ENCODE measurements at regions not wholly inside any gene's neighbourhood (a gene's known extent, or its start where the extent isn't known, plus 50 kb on each side); places are given as distances from the start of the nearest gene placed in this dataset.

- ChIA-PET CTCF (no interaction called here), POLR2A (no interaction called here)
- no peaks in the 10 kb centered on the region for H3K9me3 ChIP-seq (replicated peaks; ENCODE audit: control insufficient read depth, insufficient read depth, low read length)
- no peak for TF ChIP-seq MYC (IDR thresholded peaks at IDR 0.05; ENCODE audit: low read depth, low read length)
- peak; percentile 18 for TF ChIP-seq FOS (IDR thresholded peaks at IDR 0.05; ENCODE audit: borderline replicate concordance, insufficient read depth, low read length)
- no peak for TF ChIP-seq GATA2 (IDR thresholded peaks at IDR 0.05; ENCODE audit: insufficient read depth, insufficient read length, low read depth, low read length)
- no peak for TF ChIP-seq POLR2AphosphoS5 (IDR thresholded peaks at IDR 0.05; ENCODE audit: insufficient read depth, low read depth, low read length)
- no peak for TF ChIP-seq MAX (IDR thresholded peaks at IDR 0.05; ENCODE audit: insufficient read depth, insufficient read length)
- no peak for TF ChIP-seq JUN (IDR thresholded peaks at IDR 0.05; ENCODE audit: borderline replicate concordance, insufficient read depth, insufficient read length, low read depth)
- no peak for TF ChIP-seq POLR2A (IDR thresholded peaks at IDR 0.05; ENCODE audit: low read depth, low read length)
- H3K36me3 ChIP-seq (ENCODE audit: control insufficient read depth in 2 of 2, extremely low read depth in 1 of 2, insufficient read depth in 2 of 2, low read length in 2 of 2): no peaks in the 10 kb centered on the region
- H3K27me3 ChIP-seq (ENCODE audit: control insufficient read depth in 2 of 2, insufficient read depth in 2 of 2, low read length in 2 of 2): no peaks in the 10 kb centered on the region
- H2AFZ ChIP-seq (ENCODE audit: low read depth, low read length): no peak overlapping the region
- DNase-seq (ENCODE audit: low read depth, low spot score): peak; percentile 29
- H3K9me1 ChIP-seq (replicated peaks; ENCODE audit: control insufficient read depth, extremely low read depth, insufficient read depth, low read length): no peaks in the 10 kb centered on the region
- no TSS peak for BruUV-seq (replicated peaks)
- peak; percentile 42 for FAIRE-seq
- H3K9ac ChIP-seq (replicated peaks; ENCODE audit: extremely low read depth, insufficient read depth, low read length): no peak overlapping the region
- no peaks in the 10 kb centered on the region for H4K20me1 ChIP-seq (replicated peaks; ENCODE audit: control insufficient read depth, extremely low read depth, insufficient read depth, low read length)
- H3K4me2 ChIP-seq (ENCODE audit: insufficient read depth, low read length): no peak overlapping the region
- no peaks in the 10 kb centered on the region for H3K4me1 ChIP-seq (ENCODE audit: control insufficient read depth, extremely low read depth, insufficient read depth, low read length)
- dilution Hi-C loops (cut with MboI; ENCODE audit: extremely low pct_ligation_motif_present, low sequenced_read_pairs): no loop called here
- no peaks in the 10 kb centered on the region for H3K79me2 ChIP-seq (ENCODE audit: control insufficient read depth, insufficient read depth, low read length)
- H3K4me3 ChIP-seq (replicated peaks in 1 of 3; ENCODE audit: insufficient read depth in 1 of 3, low read depth in 1 of 3, low read length in 3 of 3): no peak overlapping the region
- intact Hi-C loops (cut with micrococcal nuclease): no loop called here
- H3K27ac ChIP-seq (ENCODE audit: insufficient read depth, low read depth, low read length): no peak overlapping the region
Observed at GRCh38 chr20:40309731-40310130, 379.3 kb downstream of the MAFB start.

- Histone ChIP-seq H3K9me3 (replicated peaks; ENCODE audit: control insufficient read depth, insufficient read depth, low read length) (no peaks in the 10 kb centered on the region), H4K20me1 (replicated peaks; ENCODE audit: control insufficient read depth, extremely low read depth, insufficient read depth, low read length) (no peaks in the 10 kb centered on the region), H3K4me1 (ENCODE audit: control insufficient read depth, extremely low read depth, insufficient read depth, low read length) (no peaks in the 10 kb centered on the region), H3K27me3 (ENCODE audit: control insufficient read depth in 2 of 2, insufficient read depth in 2 of 2, low read length in 2 of 2) (no peaks in the 10 kb centered on the region), H3K4me2 (ENCODE audit: insufficient read depth, low read length) (no peak overlapping the region), H2AFZ (ENCODE audit: low read depth, low read length) (no peak overlapping the region), H3K9ac (replicated peaks; ENCODE audit: extremely low read depth, insufficient read depth, low read length) (no peak overlapping the region), H3K36me3 (ENCODE audit: control insufficient read depth in 2 of 2, extremely low read depth in 1 of 2, insufficient read depth in 2 of 2, low read length in 2 of 2) (no peaks in the 10 kb centered on the region), H3K27ac (ENCODE audit: insufficient read depth, low read depth, low read length) (no peak overlapping the region), H3K4me3 (replicated peaks in 1 of 3; ENCODE audit: insufficient read depth in 1 of 3, low read depth in 1 of 3, low read length in 3 of 3) (no peak overlapping the region), H3K9me1 (replicated peaks; ENCODE audit: control insufficient read depth, extremely low read depth, insufficient read depth, low read length) (no peaks in the 10 kb centered on the region), H3K79me2 (ENCODE audit: control insufficient read depth, insufficient read depth, low read length) (no peaks in the 10 kb centered on the region)
- intact Hi-C loops (cut with micrococcal nuclease) (no loop called here), dilution Hi-C loops (cut with MboI; ENCODE audit: extremely low pct_ligation_motif_present, low sequenced_read_pairs) (no loop called here)
- DNase-seq (ENCODE audit: low read depth, low spot score) (no peak), FAIRE-seq (no peak)
- POLR2A ChIA-PET: no interaction called here
- TF ChIP-seq MYC (IDR thresholded peaks at IDR 0.05; ENCODE audit: low read depth, low read length) (no peak), MAX (IDR thresholded peaks at IDR 0.05; ENCODE audit: insufficient read depth, insufficient read length) (no peak), POLR2A (IDR thresholded peaks at IDR 0.05; ENCODE audit: low read depth, low read length) (no peak)
- no TSS peak for BruUV-seq (replicated peaks)
- CTCF ChIA-PET: no interaction called here
Observed at GRCh38 chr20:40307997-40308396, 381.0 kb downstream of the MAFB start.
